Stomach (tissue), 8 donors: ENCODE measurements at regions not wholly inside any gene's neighbourhood (a gene's known extent, or its start where the extent isn't known, plus 50 kb on each side); places are given as distances from the start of the nearest gene placed in this dataset.

Experiments used
- DNase-seq, 2 donors: peaks; one replicate each; pipeline versions ENCODE4 v3.0.0 to v3.0.0-alpha.2; 2013 to 2019
- H3K27ac ChIP-seq, 5 donors: fragments of 200-600 bp in 4 of 5; sonication (generic) in 4 of 5; one replicate each; pipeline ENCODE4 v1.5.1; 2013 to 2019; ENCODE audit warnings: mild to moderate bottlenecking in 1 of 5, moderate library complexity in 1 of 5
- H3K27me3 ChIP-seq, 3 donors: fragments of 200-600 bp; sonication (generic); one replicate each; pipeline ENCODE4 v1.5.1; 2017 to 2019; ENCODE audit warnings: mixed run types in 1 of 3
- H3K36me3 ChIP-seq, 4 donors: fragments of 200-600 bp; sonication (generic); 1 replicate in 3 of 4; 2 replicates in 1 of 4; pipeline ENCODE4 v1.5.1; 2016 to 2019
- H3K4me1 ChIP-seq, 4 donors: fragments of 200-600 bp; sonication (generic); one replicate each; pipeline ENCODE4 v1.5.1; 2016 to 2019
- H3K4me3 ChIP-seq, 4 donors: fragments of 200-600 bp; sonication (generic) in 3 of 4; one replicate each; pipeline ENCODE4 v1.5.1; 2016 to 2019; ENCODE audit warnings: mild to moderate bottlenecking in 1 of 4
- H3K9me3 ChIP-seq, 4 donors: fragments of 200-600 bp; sonication (generic); one replicate each; pipeline ENCODE4 v1.5.1; 2016 to 2019
- EP300 ChIP-seq: sonication (generic); formaldehyde crosslinking; IDR thresholded peaks from one replicate; pipeline ENCODE4 v1.6.1; 2017; ENCODE audit warnings: antibody characterized with exemption
- POLR2A ChIP-seq, 4 donors: fragments of 450-650 bp; IDR thresholded peaks; one replicate each; pipeline ENCODE4 v1.6.1; 2016; ENCODE audit warnings: antibody characterized with exemption in 4 of 4, control low read depth in 2 of 4, mild to moderate bottlenecking in 1 of 4, moderate library complexity in 1 of 4
- POLR2AphosphoS5 ChIP-seq, 3 donors: sonication (generic); formaldehyde crosslinking; IDR thresholded peaks; one replicate each; pipeline ENCODE4 v1.6.1; 2016; ENCODE audit warnings: antibody characterized with exemption in 3 of 3
- WGBS, 5 donors: extraction: QIAGEN DNeasy Blood & Tissue Kit in 3 of 5; methylation state at CpG; one replicate each; pipeline versions ENCODE4 v1.1.5 to v1.1.7; 2013 to 2018; 5-methylcytosine and 5-hydroxymethylcytosine counted together
- intact Hi-C: fragments of 100-400 bp; cut with DNase I; formaldehyde crosslinking; loops from one replicate; pipeline ENCODE4 v1.15.1; 2023; ENCODE audit warnings: low total_unique reads
- TF ChIP-seq, protein P1 (sequence below), 7 experiments: fragments of 450-650 bp in 4 of 7; fragments of 200-600 bp in 3 of 7; sonication (generic) in 3 of 7; IDR thresholded peaks; one replicate each; pipeline ENCODE4 v1.5.1; 2016 to 2019; ENCODE audit warnings: antibody characterized with exemption in 7 of 7, control low read depth in 2 of 7, mild to moderate bottlenecking in 1 of 7
- donor health status: healthy with polysubstance abuse.
- donor health status: Bipolar disorder and iron deficiency.
- donor health status: healthy.

- no peaks in the 10 kb centered on the region for H3K4me1 ChIP-seq
- H3K36me3 ChIP-seq, result no peaks in the 10 kb centered on the region
- no peak overlapping the region for H3K4me3 ChIP-seq
- DNase-seq, result no peak
- no peaks in the 10 kb centered on the region for H3K27me3 ChIP-seq
- intact Hi-C loops, result no loop called here
- WGBS, 5 donors, result 63 to 80% (median 73%) methylated on average over 3 of the region's 3 CpGs
- no peaks in the 10 kb centered on the region for H3K9me3 ChIP-seq
- H3K27ac ChIP-seq, result no peak overlapping the region
- TF ChIP-seq POLR2AphosphoS5 (IDR thresholded peaks at IDR 0.05) (no peak), POLR2A (IDR thresholded peaks at IDR 0.05) (no peak), EP300 (no peak)
- TF ChIP-seq, protein P1, sequence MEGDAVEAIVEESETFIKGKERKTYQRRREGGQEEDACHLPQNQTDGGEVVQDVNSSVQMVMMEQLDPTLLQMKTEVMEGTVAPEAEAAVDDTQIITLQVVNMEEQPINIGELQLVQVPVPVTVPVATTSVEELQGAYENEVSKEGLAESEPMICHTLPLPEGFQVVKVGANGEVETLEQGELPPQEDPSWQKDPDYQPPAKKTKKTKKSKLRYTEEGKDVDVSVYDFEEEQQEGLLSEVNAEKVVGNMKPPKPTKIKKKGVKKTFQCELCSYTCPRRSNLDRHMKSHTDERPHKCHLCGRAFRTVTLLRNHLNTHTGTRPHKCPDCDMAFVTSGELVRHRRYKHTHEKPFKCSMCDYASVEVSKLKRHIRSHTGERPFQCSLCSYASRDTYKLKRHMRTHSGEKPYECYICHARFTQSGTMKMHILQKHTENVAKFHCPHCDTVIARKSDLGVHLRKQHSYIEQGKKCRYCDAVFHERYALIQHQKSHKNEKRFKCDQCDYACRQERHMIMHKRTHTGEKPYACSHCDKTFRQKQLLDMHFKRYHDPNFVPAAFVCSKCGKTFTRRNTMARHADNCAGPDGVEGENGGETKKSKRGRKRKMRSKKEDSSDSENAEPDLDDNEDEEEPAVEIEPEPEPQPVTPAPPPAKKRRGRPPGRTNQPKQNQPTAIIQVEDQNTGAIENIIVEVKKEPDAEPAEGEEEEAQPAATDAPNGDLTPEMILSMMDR (IDR thresholded peaks at IDR 0.05), result no peak
These were observed 509.0 kb upstream of the GOLIM4 start for GRCh38 chr3:168604767-168605166.

- Histone ChIP-seq H3K4me3 (no peak overlapping the region), H3K36me3 (no peaks in the 10 kb centered on the region), H3K9me3 (no peaks in the 10 kb centered on the region), H3K27me3 (no peaks in the 10 kb centered on the region), H3K4me1 (no peaks in the 10 kb centered on the region), H3K27ac (no peak overlapping the region)
- TF ChIP-seq EP300 (no peak), POLR2A (IDR thresholded peaks at IDR 0.05) (no peak), POLR2AphosphoS5 (IDR thresholded peaks at IDR 0.05) (no peak)
- TF ChIP-seq, protein P1 (IDR thresholded peaks at IDR 0.05), result no peak
- 94 to 97% (median 95%) methylated on average over 2 of the region's 2 CpGs for WGBS, 5 donors
- DNase-seq, result no peak
- intact Hi-C loops, result no loop called here
These were observed 502.5 kb upstream of the GOLIM4 start for GRCh38 chr3:168598250-168598649.

DNA sequence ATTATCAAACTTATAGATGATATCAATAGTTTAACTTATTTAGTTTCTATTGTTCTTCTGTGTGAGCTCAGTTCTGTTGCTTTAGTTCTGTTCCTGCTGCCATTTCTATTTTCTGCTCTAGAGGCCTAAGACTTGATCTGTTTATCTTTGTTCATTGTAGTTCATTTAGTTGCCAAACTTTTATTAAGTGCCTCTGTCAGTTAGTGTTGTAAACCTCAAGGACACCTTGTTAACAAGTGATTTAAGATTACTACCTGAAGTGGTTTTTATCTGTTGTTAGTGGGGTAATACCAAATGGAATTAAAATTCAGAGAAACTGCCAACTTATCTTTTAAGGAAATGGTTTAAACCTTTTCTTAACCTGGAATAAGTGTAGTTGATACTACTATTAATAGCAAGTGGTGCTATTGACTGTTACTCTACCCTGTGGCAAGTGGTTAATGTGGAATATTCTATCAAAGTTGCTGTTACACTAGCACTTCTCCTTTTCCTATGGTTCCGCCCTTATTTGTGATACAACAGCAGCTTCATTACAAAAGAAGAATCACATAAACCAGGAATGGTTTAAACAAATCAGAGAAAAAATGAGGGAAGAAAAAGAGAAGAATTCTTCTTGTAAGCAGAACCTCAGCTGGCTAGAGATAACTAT is 500.6 kb upstream of the GOLIM4 start:
- 66 to 91% (median 88%) methylated on average over 1 of the region's 1 CpG for WGBS, 5 donors
- no peaks in the 10 kb centered on the region for H3K36me3 ChIP-seq
- H3K4me3 ChIP-seq, result no peak overlapping the region
- no peaks in the 10 kb centered on the region for H3K4me1 ChIP-seq
- no peak for DNase-seq
- intact Hi-C loops, result no loop called here
- no peak for TF ChIP-seq POLR2A (IDR thresholded peaks at IDR 0.05)
- TF ChIP-seq, protein P1 (IDR thresholded peaks at IDR 0.05), result no peak
- no peaks in the 10 kb centered on the region for H3K9me3 ChIP-seq
- no peaks in the 10 kb centered on the region for H3K27me3 ChIP-seq
- H3K27ac ChIP-seq, result no peak overlapping the region

- no peak for DNase-seq
- Histone ChIP-seq H3K27me3 (no peaks in the 10 kb centered on the region), H3K4me1 (no peaks in the 10 kb centered on the region), H3K36me3 (no peaks in the 10 kb centered on the region), H3K27ac (no peak overlapping the region), H3K9me3 (no peaks in the 10 kb centered on the region), H3K4me3 (no peak overlapping the region)
- 74 to 86% (median 84%) methylated on average over 2 of the region's 2 CpGs for WGBS, 5 donors
- intact Hi-C loops, result no loop called here
- TF ChIP-seq POLR2AphosphoS5 (IDR thresholded peaks at IDR 0.05) (no peak), EP300 (no peak), POLR2A (IDR thresholded peaks at IDR 0.05) (no peak)
- TF ChIP-seq, protein P1 (IDR thresholded peaks at IDR 0.05), result no peak
These were observed 495.9 kb upstream of the GOLIM4 start for GRCh38 chr3:168591587-168591986.
